Peyer's patch (tissue), 4 donors: ENCODE measurements at regions not wholly inside any gene's neighbourhood (a gene's known extent, or its start where the extent isn't known, plus 50 kb on each side); places are given as distances from the start of the nearest gene placed in this dataset.
"Not testable (repeated sequence)": the region's sequence is repeated elsewhere in the genome, so short reads cannot be mapped to it uniquely, and the experiment has no call there.

ENCODE experiments used
- DNase-seq, 3 donors: peaks; one replicate each; pipeline ENCODE4 v3.0.0-alpha.2; 2017 to 2019
- H3K27ac ChIP-seq, 4 donors: fragments of 200-600 bp; sonication (generic); one replicate each; pipeline ENCODE4 v1.5.1; 2016 to 2019
- H3K27me3 ChIP-seq, 2 donors: fragments of 200-600 bp; sonication (generic); one replicate each; pipeline ENCODE4 v1.5.1; 2019
- H3K36me3 ChIP-seq, 3 donors: fragments of 200-600 bp; sonication (generic); one replicate each; pipeline ENCODE4 v1.5.1; 2016 to 2019
- H3K4me1 ChIP-seq, 4 donors: fragments of 200-600 bp; sonication (generic); one replicate each; pipeline ENCODE4 v1.5.1; 2016 to 2019
- H3K4me3 ChIP-seq, 4 donors: fragments of 200-600 bp; sonication (generic); 1 replicate in 3 of 4; 2 replicates in 1 of 4; pipeline ENCODE4 v1.5.1; 2016 to 2019; ENCODE audit warnings: mild to moderate bottlenecking in 1 of 4
- H3K9me3 ChIP-seq, 4 donors: fragments of 200-600 bp; sonication (generic); one replicate each; pipeline ENCODE4 v1.5.1; 2016 to 2019; ENCODE audit warnings: mild to moderate bottlenecking in 1 of 4
- CTCF ChIP-seq, 6 experiments: fragments of 450-650 bp in 4 of 6; fragments of 200-600 bp in 2 of 6; sonication (generic) in 1 of 6; IDR thresholded peaks; one replicate each; pipeline ENCODE4 v1.5.1; 2017 to 2019; ENCODE audit warnings: antibody characterized with exemption in 6 of 6, mild to moderate bottlenecking in 3 of 6, moderate library complexity in 1 of 6
- POLR2A ChIP-seq, 2 donors: fragments of 450-650 bp; IDR thresholded peaks; one replicate each; pipeline ENCODE4 v1.5.1; 2017; ENCODE audit warnings: antibody characterized with exemption in 2 of 2, mild to moderate bottlenecking in 2 of 2, moderate library complexity in 2 of 2

GRCh38 chr6:170147832-170148708 is 142.8 kb downstream of the DLL1 start:
- Histone ChIP-seq H3K36me3 (no peaks in the 10 kb centered on the region), H3K4me3 (peak overlapping the region in 1 of 4 donors; percentile 15), H3K27me3 (no peaks in the 10 kb centered on the region), H3K4me1 (peaks cover 0 to 15% (median 0%) of the 10 kb centered on the region in 4 donors), H3K9me3 (no peaks in the 10 kb centered on the region), H3K27ac (peak overlapping the region in 2 of 4 donors; percentile 0 to 7)
- DNase-seq, result peak in 2 of 3 donors; percentile 54 to 67
- no peak for TF ChIP-seq CTCF (IDR thresholded peaks at IDR 0.05)

- no peaks in the 10 kb centered on the region for H3K36me3 ChIP-seq
- peak in 1 of 3 donors; percentile 46 for DNase-seq
- peak overlapping the region in 1 of 4 donors; percentile 7 for H3K27ac ChIP-seq
- peaks cover 0 to 7% (median 0%) of the 10 kb centered on the region in 4 donors for H3K4me1 ChIP-seq
- H3K4me3 ChIP-seq, result no peak overlapping the region
- no peaks in the 10 kb centered on the region for H3K27me3 ChIP-seq
- no peak for TF ChIP-seq POLR2A (IDR thresholded peaks at IDR 0.05)
- H3K9me3 ChIP-seq, result no peaks in the 10 kb centered on the region
These were observed 143.7 kb downstream of the DLL1 start for GRCh38 chr6:170147056-170147787.

GRCh38 chr6:170146640-170147039 is 144.2 kb downstream of the DLL1 start:
- H3K9me3 ChIP-seq, result no peaks in the 10 kb centered on the region
- no peaks in the 10 kb centered on the region for H3K27me3 ChIP-seq
- no peak overlapping the region for H3K4me3 ChIP-seq
- H3K27ac ChIP-seq, result no peak overlapping the region
- peaks cover 0 to 5% (median 0%) of the 10 kb centered on the region in 4 donors for H3K4me1 ChIP-seq
- TF ChIP-seq CTCF (IDR thresholded peaks at IDR 0.05) (no peak), POLR2A (IDR thresholded peaks at IDR 0.05) (no peak)
- DNase-seq, result peak in 1 of 3 donors; percentile 47
- H3K36me3 ChIP-seq, result no peaks in the 10 kb centered on the region

- not testable (repeated sequence) for H3K27me3 ChIP-seq, H3K27ac ChIP-seq, H3K4me3 ChIP-seq, H3K9me3 ChIP-seq, DNase-seq, H3K4me1 ChIP-seq, H3K36me3 ChIP-seq
These were observed 144.7 kb downstream of the DLL1 start for GRCh38 chr6:170146131-170146530.

- DNase-seq, result peak in 1 of 3 donors; percentile 6
- H3K4me1 ChIP-seq, H3K4me3 ChIP-seq, H3K36me3 ChIP-seq, H3K27ac ChIP-seq, H3K27me3 ChIP-seq, H3K9me3 ChIP-seq: not testable (repeated sequence)
These were observed 145.2 kb downstream of the DLL1 start for GRCh38 chr6:170145716-170146115.

GRCh38 chr6:170145272-170145592 is 145.6 kb downstream of the DLL1 start:
- Histone ChIP-seq H3K27ac (no peak overlapping the region), H3K27me3 (no peaks in the 10 kb centered on the region), H3K36me3 (no peaks in the 10 kb centered on the region)

More at GRCh38 chr6:170145272-170145592, 145.6 kb downstream of the DLL1 start:
- Histone ChIP-seq H3K4me3 (no peak overlapping the region), H3K4me1 (peaks cover 0 to 5% (median 0%) of the 10 kb centered on the region in 4 donors), H3K9me3 (no peaks in the 10 kb centered on the region)
- TF ChIP-seq POLR2A (IDR thresholded peaks at IDR 0.05) (no peak), CTCF (IDR thresholded peaks at IDR 0.05) (no peak)
- peak in 1 of 3 donors; percentile 10 for DNase-seq
